DMS153 (cell line): ENCODE measurements at regions not wholly inside any gene's neighbourhood (a gene's known extent, or its start where the extent isn't known, plus 50 kb on each side); places are given as distances from the start of the nearest gene placed in this dataset.
A peak's percentile ranks its signal among the peaks of the same experiment; 100 is the strongest.
"Not testable (repeated sequence)": the region's sequence is repeated elsewhere in the genome, so short reads cannot be mapped to it uniquely, and the experiment has no call there.

Source experiments
- DNase-seq: peaks from one replicate; lab custom pipeline; 2025; lab: John Stamatoyannopoulos, UW

- DNase-seq: no peak
These were observed 281.7 kb downstream of the TMEM38B start for GRCh38 chr9:105975886-105976645.

GRCh38 chr9:105978336-105978735 is 284.0 kb downstream of the TMEM38B start:
- DNase-seq: no peak

- no peak for DNase-seq
These were observed 284.5 kb downstream of the TMEM38B start for GRCh38 chr9:105978826-105979225.

GRCh38 chr9:105979290-105979689 is 284.9 kb downstream of the TMEM38B start:
- DNase-seq: no peak

- no peak for DNase-seq
These were observed 290.4 kb downstream of the TMEM38B start for GRCh38 chr9:105984714-105985113.

GRCh38 chr9:105993116-105993854 is 298.9 kb downstream of the TMEM38B start:
- no peak for DNase-seq

- DNase-seq: no peak
These were observed 299.8 kb downstream of the TMEM38B start for GRCh38 chr9:105993921-105994715.

- no peak for DNase-seq
These were observed 300.6 kb downstream of the TMEM38B start for GRCh38 chr9:105994970-105995369.

- no peak for DNase-seq
These were observed 322.9 kb downstream of the TMEM38B start for GRCh38 chr9:106017198-106017740.

- peak; percentile 56 for DNase-seq
These were observed 324.8 kb downstream of the TMEM38B start for GRCh38 chr9:106019039-106019680.

GRCh38 chr9:106019702-106020101 is 325.4 kb downstream of the TMEM38B start:
- no peak for DNase-seq

GRCh38 chr9:106020186-106020585 is 325.8 kb downstream of the TMEM38B start:
- no peak for DNase-seq

- DNase-seq: no peak
These were observed 329.1 kb downstream of the TMEM38B start for GRCh38 chr9:106023455-106023854.

GRCh38 chr9:106025453-106025852 is 331.1 kb downstream of the TMEM38B start:
- no peak for DNase-seq

- not testable (repeated sequence) for DNase-seq
These were observed 335.8 kb downstream of the TMEM38B start for GRCh38 chr9:106030146-106030545.

- DNase-seq: peak; percentile 35
These were observed 338.6 kb downstream of the TMEM38B start for GRCh38 chr9:106032978-106033377.

- DNase-seq: no peak
These were observed 341.5 kb downstream of the TMEM38B start for GRCh38 chr9:106035806-106036205.

- no peak for DNase-seq
These were observed 344.1 kb downstream of the TMEM38B start for GRCh38 chr9:106038266-106039001.

- no peak for DNase-seq
These were observed 345.0 kb downstream of the TMEM38B start for GRCh38 chr9:106039151-106039935.

GRCh38 chr9:106041920-106042319 is 347.6 kb downstream of the TMEM38B start:
- not testable (repeated sequence) for DNase-seq
